ENCODE measurements at regions not wholly inside any gene's neighbourhood (a gene's known extent, or its start where the extent isn't known, plus 50 kb on each side); places are given as distances from the start of the nearest gene placed in this dataset.

GRCh38 chr7:67523713-67524112 is 527.1 kb downstream of the TYW1 start:
- Histone ChIP-seq H3K79me1 (ENCODE audit: low read depth, low read length) (no peaks in the 10 kb centered on the region), H3K27ac (ENCODE audit: low read depth, low read length) (no peak overlapping the region), H4K5ac (ENCODE audit: insufficient read length, low read depth, low read length) (no peak overlapping the region), H3K23ac (ENCODE audit: insufficient read length) (no peak overlapping the region), H3K4me1 (replicated peaks in 1 of 4; ENCODE audit: control insufficient read depth in 3 of 4, insufficient read depth in 4 of 4, low read length in 3 of 4) (peaks cover 0 to 8% (median under 1%) of the 10 kb centered on the region in 4 experiments; a peak in 3 of 7 replicates), H2AK5ac (ENCODE audit: low read depth, low read length) (no peak overlapping the region), H3K4ac (replicated peaks; ENCODE audit: insufficient read length, low read depth, low read length) (no peak overlapping the region), H3K56ac (replicated peaks; ENCODE audit: insufficient read length, low read depth, low read length) (no peak overlapping the region), H3K18ac (ENCODE audit: extremely low read depth, low read length) (no peak overlapping the region), H3K9me3 (ENCODE audit: insufficient read depth in 2 of 2, low read depth in 1 of 2, low read length in 1 of 2) (peaks cover 19 to 24% of the 10 kb centered on the region in 2 experiments), H2BK12ac (ENCODE audit: low read depth, low read length) (no peak overlapping the region), H2BK20ac (ENCODE audit: low read length) (no peak overlapping the region), H4K91ac (replicated peaks; ENCODE audit: insufficient read length, low read length) (no peak overlapping the region), H3K79me2 (ENCODE audit: control insufficient read depth in 1 of 2, insufficient read depth in 2 of 2, low read length in 2 of 2) (no peaks in the 10 kb centered on the region), H4K20me1 (replicated peaks in 1 of 2; ENCODE audit: control insufficient read depth in 1 of 2, insufficient read depth in 2 of 2, low read length in 2 of 2) (no peaks in the 10 kb centered on the region), H3K9ac (replicated peaks in 1 of 4; ENCODE audit: extremely low read depth in 1 of 4, low read depth in 3 of 4, low read length in 3 of 4) (no peak overlapping the region), H3K36me3 (ENCODE audit: control insufficient read depth in 2 of 4, insufficient read depth in 4 of 4, low read length in 3 of 4) (no peaks in the 10 kb centered on the region; a peak in 1 of 8 replicates), H3K27me3 (replicated peaks in 1 of 4; ENCODE audit: control insufficient read depth in 3 of 4, extremely low read depth in 1 of 4, insufficient read depth in 3 of 4, low read length in 3 of 4) (no peaks in the 10 kb centered on the region), H2BK5ac (ENCODE audit: low read depth, low read length) (no peak overlapping the region), H2BK120ac (replicated peaks; ENCODE audit: low read depth, low read length) (no peak overlapping the region), H3K4me2 (ENCODE audit: insufficient read depth in 1 of 2, low read depth in 2 of 2, low read length in 2 of 2) (no peak overlapping the region), H4K8ac (ENCODE audit: extremely low read depth, insufficient read depth, low read length) (no peak overlapping the region), H3K23me2 (ENCODE audit: low read depth, low read length) (no peaks in the 10 kb centered on the region), H2AFZ (ENCODE audit: low read length) (no peak overlapping the region), H2BK15ac (ENCODE audit: low read length) (no peak overlapping the region), H3K14ac (ENCODE audit: insufficient read length) (no peak overlapping the region), H3K4me3 (ENCODE audit: extremely low read depth in 1 of 4, insufficient read depth in 2 of 4, low read depth in 3 of 4, low read length in 4 of 4) (no peak overlapping the region)
- POLR2A ChIA-PET (ENCODE audit: partially characterized antibody), result no interaction called here
- DNase-seq (ENCODE audit: low read depth in 1 of 2, low spot score in 2 of 2), result no peak
- TF ChIP-seq JUND (IDR thresholded peaks at IDR 0.05; ENCODE audit: low read length) (no peak), FOSL1 (IDR thresholded peaks at IDR 0.05; ENCODE audit: insufficient read depth, low read depth, low read length) (no peak), TBP (IDR thresholded peaks at IDR 0.05; ENCODE audit: low read depth, low read length) (no peak)
- WGBS, 2 experiments (ENCODE audit: extremely low coverage in 1 of 2, insufficient coverage in 1 of 2, insufficient read length in 1 of 2, insufficient replicate concordance in 2 of 2, low coverage in 1 of 2, low lambda C conversion rate in 2 of 2, missing lambda C conversion rate in 1 of 2), result 93% methylated on average over 4 of the region's 4 CpGs; no CpG with 5 or more reads in 1 of the 2 experiments
- CTCF ChIA-PET (ENCODE audit: partially characterized antibody), result interaction anchor here (1.0 to 1.3 kb wide), 2 partner anchors 9 to 1819 kb away, joined by 3 to 4 read pairs; no protein-coding TSS in a partner anchor
- no peak for FAIRE-seq

All from H1 (cell line).